RWPE1 (cell line): ENCODE measurements at regions not wholly inside any gene's neighbourhood (a gene's known extent, or its start where the extent isn't known, plus 50 kb on each side); places are given as distances from the start of the nearest gene placed in this dataset.

ENCODE experiments used
- CTCF ChIA-PET: fragments of 350-600 bp; sonication (Branson Sonifier 250); formaldehyde crosslinking; extraction: SDS; loops from one replicate; lab custom pipeline; 2021; lab: Yijun Ruan, JAX
- POLR2A ChIA-PET: fragments of 400-600 bp; formaldehyde crosslinking; extraction: SDS; loops from one replicate; lab custom pipeline; 2020; ENCODE audit warnings: antibody characterized with exemption; ENCODE audit not compliant: low non-redundant PET; lab: Yijun Ruan, JAX
- DNase-seq: peaks from one replicate; pipeline ENCODE4 v3.0.0; 2012; ENCODE audit warnings: low spot score
- H3K27ac ChIP-seq: fragments of 450-650 bp; 2 replicates; pipeline ENCODE4 v1.5.1; 2017
- CTCF ChIP-seq: fragments of 450-650 bp; conservative IDR thresholded peaks from 2 replicates; pipeline ENCODE4 v1.5.1; 2017; ENCODE audit warnings: low read depth, mild to moderate bottlenecking

GRCh38 chr10:128924918-128925317 is 542.1 kb upstream of the MGMT start:
- H3K27ac ChIP-seq = no peak overlapping the region
- TF ChIP-seq CTCF = no peak
- ChIA-PET CTCF (interaction anchor here (0.6 kb wide), 1 partner anchor 8 kb away, joined by 3 read pairs; no protein-coding TSS in a partner anchor), POLR2A (no interaction called here)
- no peak for DNase-seq

- H3K27ac ChIP-seq = no peak overlapping the region
- ChIA-PET CTCF (no interaction called here), POLR2A (no interaction called here)
- TF ChIP-seq CTCF = no peak
- no peak for DNase-seq
Measured at GRCh38 chr10:128926711-128927110, 540.3 kb upstream of the MGMT start.

- ChIA-PET POLR2A (no interaction called here), CTCF (no interaction called here)
- no peak for TF ChIP-seq CTCF
- no peak for DNase-seq
- no peak overlapping the region for H3K27ac ChIP-seq
Measured at GRCh38 chr10:128927497-128928161, 539.4 kb upstream of the MGMT start.

GRCh38 chr10:128928231-128928836 is 538.7 kb upstream of the MGMT start:
- TF ChIP-seq CTCF = no peak
- ChIA-PET CTCF (no interaction called here), POLR2A (no interaction called here)
- DNase-seq = no peak
- H3K27ac ChIP-seq = no peak overlapping the region

GRCh38 chr10:128929131-128929530 is 537.9 kb upstream of the MGMT start:
- H3K27ac ChIP-seq = no peak overlapping the region
- ChIA-PET POLR2A (no interaction called here), CTCF (interaction anchor here (0.6 kb wide), 1 partner anchor 12 kb away, joined by 3 read pairs; no protein-coding TSS in a partner anchor)
- TF ChIP-seq CTCF = no peak
- DNase-seq = no peak

GRCh38 chr10:128929767-128930166 is 537.3 kb upstream of the MGMT start:
- ChIA-PET CTCF (no interaction called here), POLR2A (no interaction called here)
- TF ChIP-seq CTCF = no peak
- DNase-seq = no peak
- H3K27ac ChIP-seq = no peak overlapping the region
